GM18517 (cell line): ENCODE measurements at regions not wholly inside any gene's neighbourhood (a gene's known extent, or its start where the extent isn't known, plus 50 kb on each side); places are given as distances from the start of the nearest gene placed in this dataset.
"Not testable (repeated sequence)": the region's sequence is repeated elsewhere in the genome, so short reads cannot be mapped to it uniquely, and the experiment has no call there.

Experiments used
- ATAC-seq: cut with Tn5 transposase; IDR thresholded peaks from one replicate; pipeline ENCODE4 v1.9.1; 2021; ENCODE audit warnings: mild to moderate bottlenecking, moderate library complexity; ENCODE audit not compliant: unreplicated experiment

GRCh38 chr10:128571071-128571470 lies 444.8 kb upstream of the MKI67 start:
- ATAC-seq, result no peak

- no peak for ATAC-seq
Measured at GRCh38 chr10:128571745-128572144, 445.5 kb upstream of the MKI67 start.

GRCh38 chr10:128572696-128573095 lies 446.5 kb upstream of the MKI67 start:
- ATAC-seq, result no peak

- no peak for ATAC-seq
Measured at GRCh38 chr10:128573281-128573845, 447.1 kb upstream of the MKI67 start.

- ATAC-seq, result no peak
Measured at GRCh38 chr10:128573986-128574385, 447.8 kb upstream of the MKI67 start.

GRCh38 chr10:128574581-128575210 lies 448.5 kb upstream of the MKI67 start:
- ATAC-seq, result no peak

- no peak for ATAC-seq
Measured at GRCh38 chr10:128575761-128576160, 449.5 kb upstream of the MKI67 start.

- no peak for ATAC-seq
Measured at GRCh38 chr10:128576336-128576735, 450.1 kb upstream of the MKI67 start.

- ATAC-seq, result no peak
Measured at GRCh38 chr10:128576943-128577670, 450.9 kb upstream of the MKI67 start.

- no peak for ATAC-seq
Measured at GRCh38 chr10:128577958-128578750, 451.9 kb upstream of the MKI67 start.

GRCh38 chr10:128578766-128579165 lies 452.5 kb upstream of the MKI67 start:
- no peak for ATAC-seq

- no peak for ATAC-seq
Measured at GRCh38 chr10:128579280-128579865, 453.1 kb upstream of the MKI67 start.

- ATAC-seq, result no peak
Measured at GRCh38 chr10:128579901-128580300, 453.7 kb upstream of the MKI67 start.

- ATAC-seq, result not testable (repeated sequence)
Measured at GRCh38 chr10:128583125-128583524, 456.9 kb upstream of the MKI67 start.

- ATAC-seq, result not testable (repeated sequence)
Measured at GRCh38 chr10:128586599-128586998, 460.4 kb upstream of the MKI67 start.

- ATAC-seq, result no peak
Measured at GRCh38 chr10:128587689-128588088, 461.5 kb upstream of the MKI67 start.

- no peak for ATAC-seq
Measured at GRCh38 chr10:128588402-128588801, 462.2 kb upstream of the MKI67 start.

GRCh38 chr10:128594688-128595087 lies 468.5 kb upstream of the MKI67 start:
- ATAC-seq, result no peak

GRCh38 chr10:128596906-128597305 lies 470.7 kb upstream of the MKI67 start:
- ATAC-seq, result no peak

- no peak for ATAC-seq
Measured at GRCh38 chr10:128599030-128599429, 472.8 kb upstream of the MKI67 start.

GRCh38 chr10:128599538-128599937 lies 473.3 kb upstream of the MKI67 start:
- no peak for ATAC-seq
